Esophagus muscularis mucosa (tissue), 3 donors: ENCODE measurements at regions not wholly inside any gene's neighbourhood (a gene's known extent, or its start where the extent isn't known, plus 50 kb on each side); places are given as distances from the start of the nearest gene placed in this dataset.

Experiments
- POLR2A ChIP-seq: fragments of 450-650 bp; IDR thresholded peaks from one replicate; pipeline ENCODE4 v1.6.1; 2017; ENCODE audit warnings: antibody characterized with exemption, moderate library complexity, mild to moderate bottlenecking, low read depth
- TF ChIP-seq, protein P1 (sequence below), 3 experiments: fragments of 200-600 bp in 2 of 3; fragments of 450-650 bp in 1 of 3; sonication (generic) in 2 of 3; IDR thresholded peaks; one replicate each; pipeline ENCODE4 v1.5.1; 2017 to 2019; ENCODE audit warnings: antibody characterized with exemption in 3 of 3, mild to moderate bottlenecking in 2 of 3, moderate library complexity in 1 of 3

- no peak for TF ChIP-seq POLR2A
- TF ChIP-seq, protein P1, sequence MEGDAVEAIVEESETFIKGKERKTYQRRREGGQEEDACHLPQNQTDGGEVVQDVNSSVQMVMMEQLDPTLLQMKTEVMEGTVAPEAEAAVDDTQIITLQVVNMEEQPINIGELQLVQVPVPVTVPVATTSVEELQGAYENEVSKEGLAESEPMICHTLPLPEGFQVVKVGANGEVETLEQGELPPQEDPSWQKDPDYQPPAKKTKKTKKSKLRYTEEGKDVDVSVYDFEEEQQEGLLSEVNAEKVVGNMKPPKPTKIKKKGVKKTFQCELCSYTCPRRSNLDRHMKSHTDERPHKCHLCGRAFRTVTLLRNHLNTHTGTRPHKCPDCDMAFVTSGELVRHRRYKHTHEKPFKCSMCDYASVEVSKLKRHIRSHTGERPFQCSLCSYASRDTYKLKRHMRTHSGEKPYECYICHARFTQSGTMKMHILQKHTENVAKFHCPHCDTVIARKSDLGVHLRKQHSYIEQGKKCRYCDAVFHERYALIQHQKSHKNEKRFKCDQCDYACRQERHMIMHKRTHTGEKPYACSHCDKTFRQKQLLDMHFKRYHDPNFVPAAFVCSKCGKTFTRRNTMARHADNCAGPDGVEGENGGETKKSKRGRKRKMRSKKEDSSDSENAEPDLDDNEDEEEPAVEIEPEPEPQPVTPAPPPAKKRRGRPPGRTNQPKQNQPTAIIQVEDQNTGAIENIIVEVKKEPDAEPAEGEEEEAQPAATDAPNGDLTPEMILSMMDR (IDR thresholded peaks at IDR 0.05), result no peak
Observed at GRCh38 chr2:48254839-48255238, 59.6 kb upstream of the FOXN2 start.
